Gastrocnemius medialis (tissue), 4 donors: ENCODE measurements at regions not wholly inside any gene's neighbourhood (a gene's known extent, or its start where the extent isn't known, plus 50 kb on each side); places are given as distances from the start of the nearest gene placed in this dataset.
"Not testable (repeated sequence)": the region's sequence is repeated elsewhere in the genome, so short reads cannot be mapped to it uniquely, and the experiment has no call there.

Source experiments
- POLR2A ChIP-seq, 2 donors: fragments of 450-650 bp; IDR thresholded peaks; one replicate each; pipeline ENCODE4 v1.6.1; 2017; ENCODE audit warnings: antibody characterized with exemption in 2 of 2, mild to moderate bottlenecking in 2 of 2, moderate library complexity in 2 of 2
- TF ChIP-seq, protein P1 (sequence below), 5 experiments: fragments of 450-650 bp in 3 of 5; fragments of 200-600 bp in 2 of 5; sonication (generic) in 2 of 5; IDR thresholded peaks in 4 of 5; conservative IDR thresholded peaks in 1 of 5; 1 replicate in 4 of 5; 2 replicates in 1 of 5; pipeline ENCODE4 v1.5.1; 2016 to 2019; ENCODE audit warnings: antibody characterized with exemption in 5 of 5, mild to moderate bottlenecking in 3 of 5, moderate library complexity in 3 of 5

DNA sequence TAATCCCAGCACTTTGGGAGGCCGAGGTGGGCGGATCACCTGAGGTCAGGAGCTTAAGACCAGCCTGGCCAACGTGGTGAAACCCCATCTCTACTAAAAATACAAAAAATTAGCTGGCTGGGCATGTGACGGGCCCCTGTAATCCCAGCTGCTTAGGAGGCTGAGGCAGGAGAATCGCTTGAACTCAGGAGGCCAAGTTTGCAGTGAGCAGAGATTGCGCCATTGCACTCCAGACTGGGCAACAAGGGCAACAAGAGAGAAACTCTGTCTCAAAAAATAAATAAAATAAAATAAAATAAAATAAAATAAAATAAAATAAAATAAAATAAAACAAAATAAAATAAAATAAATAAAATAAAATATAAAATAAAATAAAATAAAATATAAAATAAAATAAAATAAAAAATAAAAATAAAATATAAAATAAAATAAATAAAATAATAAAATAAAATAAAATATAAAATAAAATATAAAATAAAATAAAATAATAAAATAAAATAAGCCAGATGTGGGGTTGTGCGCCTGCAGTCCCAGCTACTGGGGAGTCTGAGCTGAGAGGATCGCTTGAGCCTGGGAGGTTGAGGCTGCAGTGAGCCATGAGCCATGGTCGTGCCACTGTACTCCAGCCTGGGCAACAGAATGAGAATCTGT, 49.8 kb upstream of the ITGB1 start:
- not testable (repeated sequence) for TF ChIP-seq POLR2A (IDR thresholded peaks at IDR 0.05)
- TF ChIP-seq, protein P1, sequence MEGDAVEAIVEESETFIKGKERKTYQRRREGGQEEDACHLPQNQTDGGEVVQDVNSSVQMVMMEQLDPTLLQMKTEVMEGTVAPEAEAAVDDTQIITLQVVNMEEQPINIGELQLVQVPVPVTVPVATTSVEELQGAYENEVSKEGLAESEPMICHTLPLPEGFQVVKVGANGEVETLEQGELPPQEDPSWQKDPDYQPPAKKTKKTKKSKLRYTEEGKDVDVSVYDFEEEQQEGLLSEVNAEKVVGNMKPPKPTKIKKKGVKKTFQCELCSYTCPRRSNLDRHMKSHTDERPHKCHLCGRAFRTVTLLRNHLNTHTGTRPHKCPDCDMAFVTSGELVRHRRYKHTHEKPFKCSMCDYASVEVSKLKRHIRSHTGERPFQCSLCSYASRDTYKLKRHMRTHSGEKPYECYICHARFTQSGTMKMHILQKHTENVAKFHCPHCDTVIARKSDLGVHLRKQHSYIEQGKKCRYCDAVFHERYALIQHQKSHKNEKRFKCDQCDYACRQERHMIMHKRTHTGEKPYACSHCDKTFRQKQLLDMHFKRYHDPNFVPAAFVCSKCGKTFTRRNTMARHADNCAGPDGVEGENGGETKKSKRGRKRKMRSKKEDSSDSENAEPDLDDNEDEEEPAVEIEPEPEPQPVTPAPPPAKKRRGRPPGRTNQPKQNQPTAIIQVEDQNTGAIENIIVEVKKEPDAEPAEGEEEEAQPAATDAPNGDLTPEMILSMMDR (IDR thresholded peaks at IDR 0.05 in 4 of 5, conservative IDR thresholded peaks at IDR 0.05 in 1 of 5): not testable (repeated sequence)
